ENCODE measurements at regions not wholly inside any gene's neighbourhood (a gene's known extent, or its start where the extent isn't known, plus 50 kb on each side); places are given as distances from the start of the nearest gene placed in this dataset.

DNA sequence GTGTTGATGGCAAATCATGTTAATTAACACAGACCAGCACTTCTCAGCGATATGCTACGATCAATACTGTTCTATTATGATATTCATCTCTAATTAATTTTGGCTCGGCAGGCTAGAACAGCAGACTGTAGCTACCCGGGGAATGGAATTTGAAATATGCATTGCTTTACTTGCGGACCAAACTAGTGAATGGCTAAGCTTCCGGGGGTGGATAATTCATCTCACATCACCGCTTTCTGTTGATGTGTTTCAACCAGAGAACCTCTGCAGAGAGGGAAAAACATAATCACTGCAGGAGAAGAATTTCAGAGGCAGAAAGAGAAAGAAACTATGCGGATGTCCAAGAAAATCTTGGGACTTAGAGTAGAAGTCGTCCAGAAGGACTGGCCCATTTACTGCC, 490.9 kb downstream of the STK39 start:
- Histone ChIP-seq H3K9me3 (ENCODE audit: control insufficient read depth, insufficient read depth, low read length) (no peaks in the 10 kb centered on the region), H3K36me3 (ENCODE audit: control insufficient read depth, insufficient read depth, low read length) (no peaks in the 10 kb centered on the region), H3K27me3 (ENCODE audit: control insufficient read depth, insufficient read depth, low read length) (no peaks in the 10 kb centered on the region), H3K27ac (ENCODE audit: low read length) (no peak overlapping the region), H3K4me3 (ENCODE audit: low read length) (no peak overlapping the region), H3K4me1 (ENCODE audit: control insufficient read depth, insufficient read depth, low read length) (no peaks in the 10 kb centered on the region)
- TF ChIP-seq, protein P1, sequence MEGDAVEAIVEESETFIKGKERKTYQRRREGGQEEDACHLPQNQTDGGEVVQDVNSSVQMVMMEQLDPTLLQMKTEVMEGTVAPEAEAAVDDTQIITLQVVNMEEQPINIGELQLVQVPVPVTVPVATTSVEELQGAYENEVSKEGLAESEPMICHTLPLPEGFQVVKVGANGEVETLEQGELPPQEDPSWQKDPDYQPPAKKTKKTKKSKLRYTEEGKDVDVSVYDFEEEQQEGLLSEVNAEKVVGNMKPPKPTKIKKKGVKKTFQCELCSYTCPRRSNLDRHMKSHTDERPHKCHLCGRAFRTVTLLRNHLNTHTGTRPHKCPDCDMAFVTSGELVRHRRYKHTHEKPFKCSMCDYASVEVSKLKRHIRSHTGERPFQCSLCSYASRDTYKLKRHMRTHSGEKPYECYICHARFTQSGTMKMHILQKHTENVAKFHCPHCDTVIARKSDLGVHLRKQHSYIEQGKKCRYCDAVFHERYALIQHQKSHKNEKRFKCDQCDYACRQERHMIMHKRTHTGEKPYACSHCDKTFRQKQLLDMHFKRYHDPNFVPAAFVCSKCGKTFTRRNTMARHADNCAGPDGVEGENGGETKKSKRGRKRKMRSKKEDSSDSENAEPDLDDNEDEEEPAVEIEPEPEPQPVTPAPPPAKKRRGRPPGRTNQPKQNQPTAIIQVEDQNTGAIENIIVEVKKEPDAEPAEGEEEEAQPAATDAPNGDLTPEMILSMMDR (IDR thresholded peaks at IDR 0.05): no peak
- Mint-ChIP-seq H3K27me3 (ENCODE audit: low read depth in 2 of 2) (peaks cover 0 to 3% of the 10 kb centered on the region in 2 donors), H3K36me3 (no peaks in the 10 kb centered on the region), H3K4me3 (no peak overlapping the region), H3K4me1 (no peaks in the 10 kb centered on the region), H3K9me3 (no peaks in the 10 kb centered on the region), H3K27ac (no peak overlapping the region)
- ATAC-seq: no peak
- no peak for DNase-seq
- 90% methylated on average over 8 of the region's 9 CpGs for whole genome bisulfite sequencing (ENCODE audit: insufficient coverage)
- intact Hi-C loops (cut with micrococcal nuclease): no loop called here

DNA sequence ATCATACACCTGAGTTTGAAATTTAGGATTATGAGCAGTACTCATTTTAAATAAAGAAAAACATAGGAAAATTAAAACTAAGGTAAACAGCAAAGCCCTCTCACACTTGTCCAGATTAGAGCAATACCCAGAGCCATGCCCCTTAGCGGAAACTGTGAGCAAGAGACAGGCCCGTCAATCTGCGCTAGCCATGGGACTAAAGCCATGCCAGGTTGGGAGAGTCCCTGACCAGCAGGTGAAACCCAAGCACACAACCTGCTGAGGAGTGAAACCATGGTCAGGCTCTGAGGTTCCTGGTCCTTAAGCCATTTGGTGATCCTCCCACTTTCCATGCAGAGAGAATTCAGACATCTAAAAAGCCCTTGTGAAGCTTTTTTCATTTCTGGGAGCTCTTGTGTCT, 494.3 kb downstream of the STK39 start:
- H3K27ac ChIP-seq (ENCODE audit: low read length): no peak overlapping the region
- no peaks in the 10 kb centered on the region for H3K4me1 Mint-ChIP-seq
- no peaks in the 10 kb centered on the region for H3K9me3 Mint-ChIP-seq
- H3K27ac Mint-ChIP-seq: no peak overlapping the region
- no peak for ATAC-seq
- H3K4me3 Mint-ChIP-seq: no peak overlapping the region
- 85% methylated on average over 3 of the region's 3 CpGs for WGBS (ENCODE audit: insufficient coverage)
- H3K9me3 ChIP-seq (ENCODE audit: control insufficient read depth, insufficient read depth, low read length): no peaks in the 10 kb centered on the region
- intact Hi-C loops (cut with micrococcal nuclease): no loop called here
- no peaks in the 10 kb centered on the region for H3K4me1 ChIP-seq (ENCODE audit: control insufficient read depth, insufficient read depth, low read length)
- peaks cover 3 to 7% of the 10 kb centered on the region in 2 donors for H3K27me3 Mint-ChIP-seq (ENCODE audit: low read depth in 2 of 2)
- DNase-seq: no peak
- H3K4me3 ChIP-seq (ENCODE audit: low read length): no peak overlapping the region
- no peaks in the 10 kb centered on the region for H3K27me3 ChIP-seq (ENCODE audit: control insufficient read depth, insufficient read depth, low read length)
- no peaks in the 10 kb centered on the region for H3K36me3 Mint-ChIP-seq
- TF ChIP-seq, protein P1 (IDR thresholded peaks at IDR 0.05): no peak
- H3K36me3 ChIP-seq (ENCODE audit: control insufficient read depth, insufficient read depth, low read length): no peaks in the 10 kb centered on the region

DNA sequence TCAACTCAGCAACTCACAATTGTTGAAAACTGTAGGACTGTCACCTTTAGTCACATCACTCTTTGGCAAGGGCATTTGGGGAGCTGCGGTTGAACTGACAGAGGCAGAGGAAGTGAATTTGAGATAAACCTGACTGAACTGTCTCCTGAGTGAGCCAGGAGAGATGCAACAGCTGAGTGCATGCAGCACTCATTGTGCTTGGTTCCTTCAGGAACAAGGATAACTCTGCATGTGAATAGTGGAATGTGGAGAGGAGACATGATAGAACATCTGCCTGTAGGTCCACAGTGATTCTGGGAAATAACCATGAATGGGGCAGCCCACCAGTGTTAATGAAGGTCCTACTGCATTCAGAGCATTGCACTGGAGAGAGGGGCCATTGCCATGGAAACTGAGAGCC, 494.7 kb downstream of the STK39 start:
- Histone ChIP-seq H3K4me1 (ENCODE audit: control insufficient read depth, insufficient read depth, low read length) (no peaks in the 10 kb centered on the region), H3K9me3 (ENCODE audit: control insufficient read depth, insufficient read depth, low read length) (no peaks in the 10 kb centered on the region), H3K27me3 (ENCODE audit: control insufficient read depth, insufficient read depth, low read length) (no peaks in the 10 kb centered on the region), H3K36me3 (ENCODE audit: control insufficient read depth, insufficient read depth, low read length) (no peaks in the 10 kb centered on the region), H3K27ac (ENCODE audit: low read length) (no peak overlapping the region), H3K4me3 (ENCODE audit: low read length) (no peak overlapping the region)
- ATAC-seq (no peak), DNase-seq (no peak)
- Mint-ChIP-seq H3K4me3 (no peak overlapping the region), H3K27ac (no peak overlapping the region), H3K4me1 (no peaks in the 10 kb centered on the region), H3K36me3 (no peaks in the 10 kb centered on the region), H3K27me3 (ENCODE audit: low read depth in 2 of 2) (peaks cover 3 to 7% of the 10 kb centered on the region in 2 donors), H3K9me3 (no peaks in the 10 kb centered on the region)
- intact Hi-C loops (cut with micrococcal nuclease): no loop called here
- 92% methylated on average over 1 of the region's 1 CpG for WGBS (ENCODE audit: insufficient coverage)
- TF ChIP-seq, protein P1 (IDR thresholded peaks at IDR 0.05): no peak

DNA sequence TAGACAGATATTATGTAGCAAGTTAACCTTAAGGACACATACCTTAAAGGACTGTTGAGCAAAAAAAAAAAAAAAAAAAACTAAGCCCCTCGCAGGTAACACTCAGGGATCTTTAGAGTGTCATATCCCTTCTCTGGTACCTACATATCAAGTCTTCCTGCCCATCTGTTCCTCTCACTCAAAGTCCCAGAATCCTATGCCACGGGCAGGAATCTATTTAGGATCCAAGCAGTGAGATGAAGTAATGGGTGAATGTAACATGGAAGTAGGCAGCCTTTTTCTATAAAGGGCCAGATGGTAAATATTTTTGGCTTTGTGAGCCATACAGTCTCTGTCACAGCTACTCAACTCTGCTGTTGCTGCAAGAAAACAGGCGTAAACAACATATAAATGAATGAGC, 496.7 kb downstream of the STK39 start:
- H3K27ac Mint-ChIP-seq: no peak overlapping the region
- no peaks in the 10 kb centered on the region for H3K4me1 ChIP-seq (ENCODE audit: control insufficient read depth, insufficient read depth, low read length)
- no peaks in the 10 kb centered on the region for H3K27me3 ChIP-seq (ENCODE audit: control insufficient read depth, insufficient read depth, low read length)
- no peaks in the 10 kb centered on the region for H3K36me3 ChIP-seq (ENCODE audit: control insufficient read depth, insufficient read depth, low read length)
- TF ChIP-seq, protein P1 (IDR thresholded peaks at IDR 0.05): no peak
- no peak overlapping the region for H3K4me3 Mint-ChIP-seq
- intact Hi-C loops (cut with micrococcal nuclease): no loop called here
- H3K27ac ChIP-seq (ENCODE audit: low read length): no peak overlapping the region
- H3K36me3 Mint-ChIP-seq: no peaks in the 10 kb centered on the region
- 82% methylated on average over 2 of the region's 3 CpGs for WGBS (ENCODE audit: insufficient coverage)
- no peak for DNase-seq
- no peak overlapping the region for H3K4me3 ChIP-seq (ENCODE audit: low read length)
- H3K9me3 Mint-ChIP-seq: no peaks in the 10 kb centered on the region
- H3K27me3 Mint-ChIP-seq (ENCODE audit: low read depth in 2 of 2): peaks cover 3 to 8% of the 10 kb centered on the region in 2 donors
- no peaks in the 10 kb centered on the region for H3K4me1 Mint-ChIP-seq
- H3K9me3 ChIP-seq (ENCODE audit: control insufficient read depth, insufficient read depth, low read length): no peaks in the 10 kb centered on the region
- no peak for ATAC-seq
